ENCODE measurements at regions not wholly inside any gene's neighbourhood (a gene's known extent, or its start where the extent isn't known, plus 50 kb on each side); places are given as distances from the start of the nearest gene placed in this dataset.

DNA sequence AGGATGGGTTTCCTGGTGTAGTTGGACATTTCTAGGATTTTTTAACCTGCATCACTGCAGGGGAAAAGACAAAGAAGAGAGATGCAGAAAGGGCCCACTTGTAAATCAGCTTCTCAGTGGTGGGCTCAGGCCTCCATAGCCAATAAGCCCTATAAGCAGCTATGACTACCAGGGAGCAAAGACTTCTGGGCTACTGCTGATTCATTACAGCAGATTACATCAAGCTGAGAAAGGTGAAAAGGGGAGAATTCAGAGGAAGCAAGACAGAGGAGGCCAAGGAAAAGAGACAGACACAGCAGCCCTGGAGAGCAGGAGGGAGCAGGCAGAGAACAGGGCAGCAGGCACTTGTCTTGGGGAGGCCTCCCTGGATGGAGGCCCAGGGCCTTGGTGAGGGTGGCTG, 95.2 kb downstream of the KCNA5 start:
- H3K79me2 ChIP-seq (replicated peaks; ENCODE audit: insufficient read depth, low read length), result no peaks in the 10 kb centered on the region
- no peaks in the 10 kb centered on the region for H3K36me3 ChIP-seq (ENCODE audit: insufficient read depth, low read length)
- TF ChIP-seq POLR2AphosphoS5 (IDR thresholded peaks at IDR 0.05) (no peak), TAF1 (IDR thresholded peaks at IDR 0.05; ENCODE audit: low read depth) (no peak), MXI1 (conservative IDR thresholded peaks at IDR 0.05; ENCODE audit: poor library complexity, severe bottlenecking) (no peak), RAD21 (conservative IDR thresholded peaks at IDR 0.05) (no peak), REST (IDR thresholded peaks at IDR 0.05; ENCODE audit: borderline replicate concordance) (no peak), EZH2 (IDR thresholded peaks at IDR 0.05; ENCODE audit: borderline replicate concordance, insufficient read depth, low read length, poor library complexity, severe bottlenecking) (no peak), SMC3 (conservative IDR thresholded peaks at IDR 0.05; ENCODE audit: poor library complexity) (no peak), CTCF (IDR thresholded peaks at IDR 0.05; ENCODE audit: poor library complexity, severe bottlenecking) (no peak), EP300 (conservative IDR thresholded peaks at IDR 0.05; ENCODE audit: poor library complexity, severe bottlenecking) (no peak)
- H3K9ac ChIP-seq (ENCODE audit: low read length), result no peak overlapping the region
- H3F3A ChIP-seq (ENCODE audit: insufficient read depth, low read length, poor library complexity, severe bottlenecking), result no peaks in the 10 kb centered on the region
- no peaks in the 10 kb centered on the region for H3K9me3 ChIP-seq (ENCODE audit: low read length)
- H3K27me3 ChIP-seq (ENCODE audit: insufficient read depth, low read depth, low read length), result no peaks in the 10 kb centered on the region
- H2AFZ ChIP-seq (ENCODE audit: low read depth, low read length), result no peak overlapping the region
- H4K20me1 ChIP-seq (ENCODE audit: insufficient read depth), result no peaks in the 10 kb centered on the region
- H3K4me3 ChIP-seq (ENCODE audit: low read length), result no peak overlapping the region
- no peak overlapping the region for H3K4me2 ChIP-seq (ENCODE audit: low read length)
- no peaks in the 10 kb centered on the region for H3K9me2 ChIP-seq (ENCODE audit: insufficient read depth, low read length)
- H3K27ac ChIP-seq (ENCODE audit: low read length), result no peak overlapping the region

DNA sequence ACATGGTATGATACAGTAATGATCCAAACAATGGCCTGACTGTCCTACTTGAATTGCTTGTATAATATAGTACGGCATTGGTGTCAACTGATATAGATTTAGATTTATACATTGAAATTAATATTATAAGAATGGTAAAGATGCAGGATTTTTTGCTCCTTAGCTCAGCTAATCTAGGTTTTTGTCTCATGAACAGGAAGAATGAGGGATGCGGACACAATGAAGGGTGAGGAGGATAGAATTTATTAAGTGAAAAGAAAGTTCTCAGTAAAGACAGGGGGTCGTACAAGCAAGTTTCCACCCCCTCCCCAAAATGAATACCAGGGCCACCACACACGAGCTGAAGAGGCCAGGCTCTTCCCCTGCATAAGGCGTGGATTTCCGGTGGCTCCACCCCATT, 96.1 kb downstream of the KCNA5 start:
- Histone ChIP-seq H2AFZ (ENCODE audit: low read depth, low read length) (no peak overlapping the region), H3K9ac (ENCODE audit: low read length) (no peak overlapping the region), H3F3A (ENCODE audit: insufficient read depth, low read length, poor library complexity, severe bottlenecking) (no peaks in the 10 kb centered on the region), H3K36me3 (ENCODE audit: insufficient read depth, low read length) (no peaks in the 10 kb centered on the region), H3K4me2 (ENCODE audit: low read length) (no peak overlapping the region), H3K4me3 (ENCODE audit: low read length) (no peak overlapping the region), H3K79me2 (replicated peaks; ENCODE audit: insufficient read depth, low read length) (no peaks in the 10 kb centered on the region), H3K9me2 (ENCODE audit: insufficient read depth, low read length) (no peaks in the 10 kb centered on the region), H3K27me3 (ENCODE audit: insufficient read depth, low read depth, low read length) (no peaks in the 10 kb centered on the region), H4K20me1 (ENCODE audit: insufficient read depth) (no peaks in the 10 kb centered on the region), H3K27ac (ENCODE audit: low read length) (no peak overlapping the region), H3K9me3 (ENCODE audit: low read length) (no peaks in the 10 kb centered on the region)
- TF ChIP-seq MXI1 (conservative IDR thresholded peaks at IDR 0.05; ENCODE audit: poor library complexity, severe bottlenecking) (no peak), POLR2AphosphoS5 (IDR thresholded peaks at IDR 0.05) (no peak), EZH2 (IDR thresholded peaks at IDR 0.05; ENCODE audit: borderline replicate concordance, insufficient read depth, low read length, poor library complexity, severe bottlenecking) (no peak), SMC3 (conservative IDR thresholded peaks at IDR 0.05; ENCODE audit: poor library complexity) (no peak), EP300 (conservative IDR thresholded peaks at IDR 0.05; ENCODE audit: poor library complexity, severe bottlenecking) (no peak), CTCF (IDR thresholded peaks at IDR 0.05; ENCODE audit: poor library complexity, severe bottlenecking) (no peak), REST (IDR thresholded peaks at IDR 0.05; ENCODE audit: borderline replicate concordance) (no peak), RAD21 (conservative IDR thresholded peaks at IDR 0.05) (no peak), TAF1 (IDR thresholded peaks at IDR 0.05; ENCODE audit: low read depth) (no peak)
